OCI-LY1 (cell line): ENCODE measurements at regions not wholly inside any gene's neighbourhood (a gene's known extent, or its start where the extent isn't known, plus 50 kb on each side); places are given as distances from the start of the nearest gene placed in this dataset.

Source experiments
- H2AFZ ChIP-seq: fragments of 200-600 bp; sonication (generic), shearing (Covaris generic); 2 replicates; pipeline ENCODE4 v1.6.0; 2014; ENCODE audit warnings: antibody characterized with exemption, mild to moderate bottlenecking, low read length
- H3F3A ChIP-seq: fragments of 200-600 bp; sonication (generic), shearing (Covaris generic); 2 replicates; pipeline ENCODE4 v1.6.0; 2014; ENCODE audit warnings: mild to moderate bottlenecking, antibody characterized with exemption, low read length, moderate library complexity; ENCODE audit not compliant: insufficient read depth
- H3K27ac ChIP-seq: fragments of 200-600 bp; sonication (generic); 2 replicates; pipeline ENCODE4 v1.5.1; 2014; ENCODE audit warnings: low read length, mixed run types, mild to moderate bottlenecking, low read depth; ENCODE audit not compliant: poor library complexity, severe bottlenecking
- H3K27me3 ChIP-seq: fragments of 200-600 bp; sonication (generic); 2 replicates; pipeline ENCODE4 v1.6.0; 2014; ENCODE audit warnings: antibody characterized with exemption, mild to moderate bottlenecking, low read length, moderate library complexity; ENCODE audit not compliant: insufficient read depth
- H3K36me3 ChIP-seq: fragments of 200-600 bp; sonication (generic); 2 replicates; pipeline ENCODE4 v1.6.1; 2014; ENCODE audit warnings: mild to moderate bottlenecking, antibody characterized with exemption, low read length, moderate library complexity, mixed read lengths; ENCODE audit not compliant: insufficient read depth
- H3K4me1 ChIP-seq: fragments of 200-600 bp; sonication (generic); 2 replicates; pipeline ENCODE4 v1.5.1; 2014; ENCODE audit warnings: mild to moderate bottlenecking, low read length, moderate library complexity; ENCODE audit not compliant: insufficient read depth, severe bottlenecking
- H3K4me2 ChIP-seq: fragments of 200-600 bp; sonication (generic), shearing (Covaris generic); 2 replicates; pipeline ENCODE4 v1.6.1; 2014; ENCODE audit warnings: low read length
- H3K4me3 ChIP-seq: fragments of 200-600 bp; sonication (generic); 2 replicates; pipeline ENCODE4 v1.5.1; 2014; ENCODE audit warnings: low read length, low read depth, mild to moderate bottlenecking, mixed read lengths; ENCODE audit not compliant: poor library complexity, severe bottlenecking
- H3K79me2 ChIP-seq: fragments of 200-600 bp; shearing (Covaris generic); 2 replicates; pipeline ENCODE4 v1.6.1; 2016; ENCODE audit warnings: mixed run types, low read length, mixed read lengths; ENCODE audit not compliant: insufficient read depth
- H3K9ac ChIP-seq: fragments of 200-600 bp; sonication (generic), shearing (Covaris generic); 2 replicates; pipeline ENCODE4 v1.6.1; 2014; ENCODE audit warnings: mild to moderate bottlenecking, low read length, mixed read lengths
- H3K9me2 ChIP-seq: fragments of 200-600 bp; sonication (generic), shearing (Covaris generic); 2 replicates; pipeline ENCODE4 v1.6.1; 2014; ENCODE audit warnings: low read depth, mild to moderate bottlenecking, low read length, mixed read lengths
- H3K9me3 ChIP-seq: fragments of 200-600 bp; shearing (Covaris generic); 2 replicates; pipeline ENCODE4 v1.6.1; 2014; ENCODE audit warnings: low read length, mixed read lengths
- H4K20me1 ChIP-seq: fragments of 200-600 bp; sonication (generic), shearing (Covaris generic); 2 replicates; pipeline ENCODE4 v1.6.0; 2016; ENCODE audit warnings: mild to moderate bottlenecking, low read length; ENCODE audit not compliant: insufficient read depth
- EZH2 ChIP-seq: fragments of 200-600 bp; sonication (generic), shearing (Covaris generic); IDR thresholded peaks from 2 replicates; pipeline ENCODE4 v1.8.0; 2017; ENCODE audit warnings: borderline replicate concordance, mixed run types, mild to moderate bottlenecking, antibody characterized with exemption, low read length, moderate library complexity, mixed read lengths
- TF ChIP-seq, protein P1 (sequence below): fragments of 200-600 bp; sonication (generic), shearing (Covaris generic); IDR thresholded peaks from 2 replicates; pipeline ENCODE4 v1.5.1; 2017; ENCODE audit warnings: mild to moderate bottlenecking, antibody characterized with exemption, low read length, moderate library complexity, mixed read lengths

DNA sequence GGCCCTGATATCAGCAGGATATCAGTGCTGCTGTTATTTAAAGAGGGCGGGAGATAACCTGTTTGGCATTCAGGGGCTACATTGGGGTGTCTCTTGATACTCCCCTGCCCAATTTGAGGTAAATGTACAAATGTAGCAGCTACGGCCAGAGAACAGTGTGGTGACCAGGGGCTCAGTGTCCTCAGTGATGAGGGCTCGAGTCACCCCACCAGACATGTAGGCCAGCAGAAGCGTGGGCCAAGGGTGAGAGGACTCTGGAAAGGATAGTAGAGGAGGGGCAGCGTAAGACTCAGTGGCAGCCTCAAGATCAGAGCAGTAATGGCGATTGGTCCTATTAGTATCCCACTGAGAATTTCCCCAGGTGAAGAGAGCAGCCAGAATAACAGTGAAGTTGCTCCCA lies 108.4 kb downstream of the XCL2 start:
- no peaks in the 10 kb centered on the region for H3K79me2 ChIP-seq
- H3K9me2 ChIP-seq: no peaks in the 10 kb centered on the region
- no peak overlapping the region for H3K4me2 ChIP-seq
- H2AFZ ChIP-seq: no peak overlapping the region
- no peaks in the 10 kb centered on the region; the same call in 1 of the 2 replicates for H3K27me3 ChIP-seq
- no peak overlapping the region for H3K27ac ChIP-seq
- H4K20me1 ChIP-seq: no peaks in the 10 kb centered on the region
- no peak overlapping the region for H3K9ac ChIP-seq
- H3F3A ChIP-seq: no peaks in the 10 kb centered on the region
- H3K4me3 ChIP-seq: no peak overlapping the region
- H3K4me1 ChIP-seq: no peaks in the 10 kb centered on the region
- H3K36me3 ChIP-seq: no peaks in the 10 kb centered on the region
- TF ChIP-seq, protein P1, sequence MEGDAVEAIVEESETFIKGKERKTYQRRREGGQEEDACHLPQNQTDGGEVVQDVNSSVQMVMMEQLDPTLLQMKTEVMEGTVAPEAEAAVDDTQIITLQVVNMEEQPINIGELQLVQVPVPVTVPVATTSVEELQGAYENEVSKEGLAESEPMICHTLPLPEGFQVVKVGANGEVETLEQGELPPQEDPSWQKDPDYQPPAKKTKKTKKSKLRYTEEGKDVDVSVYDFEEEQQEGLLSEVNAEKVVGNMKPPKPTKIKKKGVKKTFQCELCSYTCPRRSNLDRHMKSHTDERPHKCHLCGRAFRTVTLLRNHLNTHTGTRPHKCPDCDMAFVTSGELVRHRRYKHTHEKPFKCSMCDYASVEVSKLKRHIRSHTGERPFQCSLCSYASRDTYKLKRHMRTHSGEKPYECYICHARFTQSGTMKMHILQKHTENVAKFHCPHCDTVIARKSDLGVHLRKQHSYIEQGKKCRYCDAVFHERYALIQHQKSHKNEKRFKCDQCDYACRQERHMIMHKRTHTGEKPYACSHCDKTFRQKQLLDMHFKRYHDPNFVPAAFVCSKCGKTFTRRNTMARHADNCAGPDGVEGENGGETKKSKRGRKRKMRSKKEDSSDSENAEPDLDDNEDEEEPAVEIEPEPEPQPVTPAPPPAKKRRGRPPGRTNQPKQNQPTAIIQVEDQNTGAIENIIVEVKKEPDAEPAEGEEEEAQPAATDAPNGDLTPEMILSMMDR: no peak
- no peak for TF ChIP-seq EZH2
- no peaks in the 10 kb centered on the region for H3K9me3 ChIP-seq

DNA sequence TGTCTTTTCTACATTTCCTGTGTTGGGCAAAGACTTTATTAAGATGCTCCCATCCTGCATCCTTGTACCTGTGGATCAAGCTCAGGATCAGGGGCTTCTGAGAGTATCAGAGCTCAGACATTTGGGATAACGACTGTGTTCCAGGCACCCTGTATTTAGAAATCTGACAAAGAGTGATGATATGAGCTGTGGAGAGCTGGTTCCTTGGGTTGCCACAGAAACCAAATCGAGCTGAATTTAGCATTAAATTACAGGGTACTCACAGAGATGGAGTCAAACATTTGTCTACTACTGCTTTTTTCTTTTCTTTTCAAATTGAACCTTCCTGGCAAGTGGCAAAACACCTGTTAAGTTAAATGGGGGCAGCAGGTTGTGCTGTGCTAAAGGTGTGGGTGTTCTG lies 110.6 kb downstream of the XCL2 start:
- TF ChIP-seq, protein P1: no peak
- TF ChIP-seq EZH2: no peak

DNA sequence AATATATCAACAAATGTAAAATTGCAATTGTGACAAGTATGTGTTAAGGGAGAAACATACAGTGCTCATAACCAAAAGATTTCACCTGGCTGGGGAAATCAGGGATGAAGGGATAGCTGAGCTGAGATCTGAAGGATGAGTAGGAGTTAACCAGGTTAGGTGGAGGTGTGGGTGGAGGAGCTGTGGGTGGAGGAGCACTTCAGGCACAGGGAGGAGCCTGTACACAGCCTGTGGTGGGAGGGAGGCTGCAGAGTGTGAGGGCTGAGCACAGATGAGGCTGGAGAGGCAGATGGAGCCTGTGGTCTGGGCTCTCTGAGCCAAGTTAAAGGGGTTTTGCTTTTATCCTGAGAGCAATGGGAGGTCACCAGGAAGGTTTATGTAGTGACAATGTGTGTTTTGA lies 111.9 kb downstream of the XCL2 start:
- TF ChIP-seq, protein P1: no peak
- TF ChIP-seq EZH2: no peak
- no peak overlapping the region for H3K9ac ChIP-seq
- H3K27me3 ChIP-seq: no peaks in the 10 kb centered on the region; the same call in 1 of the 2 replicates
- no peaks in the 10 kb centered on the region for H3K9me2 ChIP-seq
- no peaks in the 10 kb centered on the region for H3K4me1 ChIP-seq
- H3K36me3 ChIP-seq: no peaks in the 10 kb centered on the region
- H2AFZ ChIP-seq: no peak overlapping the region
- H3K4me2 ChIP-seq: no peak overlapping the region
- no peaks in the 10 kb centered on the region for H4K20me1 ChIP-seq
- H3K79me2 ChIP-seq: no peaks in the 10 kb centered on the region
- no peak overlapping the region for H3K27ac ChIP-seq
- no peaks in the 10 kb centered on the region for H3K9me3 ChIP-seq
- no peak overlapping the region for H3K4me3 ChIP-seq
- H3F3A ChIP-seq: no peaks in the 10 kb centered on the region

More for the DNA sequence above, 110.6 kb downstream of the XCL2 start:
- H3K4me1 ChIP-seq: no peaks in the 10 kb centered on the region
- H3K27ac ChIP-seq: no peak overlapping the region
- H3K4me3 ChIP-seq: no peak overlapping the region
- no peaks in the 10 kb centered on the region for H3K79me2 ChIP-seq
- H4K20me1 ChIP-seq: no peaks in the 10 kb centered on the region
- H3F3A ChIP-seq: no peaks in the 10 kb centered on the region
- H3K9me2 ChIP-seq: no peaks in the 10 kb centered on the region
- H3K9me3 ChIP-seq: no peaks in the 10 kb centered on the region
- no peaks in the 10 kb centered on the region; the same call in 1 of the 2 replicates for H3K27me3 ChIP-seq
- no peaks in the 10 kb centered on the region for H3K36me3 ChIP-seq
- no peak overlapping the region for H3K4me2 ChIP-seq
- H3K9ac ChIP-seq: no peak overlapping the region
- no peak overlapping the region for H2AFZ ChIP-seq
